GM13976 (cell line): ENCODE measurements at regions not wholly inside any gene's neighbourhood (a gene's known extent, or its start where the extent isn't known, plus 50 kb on each side); places are given as distances from the start of the nearest gene placed in this dataset.

Source experiments
- DNase-seq: peaks from one replicate; pipeline ENCODE4 v3.0.0; 2012; ENCODE audit warnings: low spot score
- in situ Hi-C: fragments of 300-500 bp; cut with MboI; formaldehyde crosslinking; loops from one replicate; pipeline ENCODE4 v1.12.0; 2022; ENCODE audit warnings: low sequenced_read_pairs, mixed read lengths, inconsistent platforms; ENCODE audit not compliant: unreplicated experiment
- TF ChIP-seq, protein P1 (sequence below): IDR thresholded peaks from 2 replicates; pipeline ENCODE4 v1.5.1; 2012; ENCODE audit warnings: borderline replicate concordance, mild to moderate bottlenecking; ENCODE audit not compliant: insufficient read depth; ENCODE audit errors: extremely low read depth, missing control alignments, control extremely low read depth

DNA sequence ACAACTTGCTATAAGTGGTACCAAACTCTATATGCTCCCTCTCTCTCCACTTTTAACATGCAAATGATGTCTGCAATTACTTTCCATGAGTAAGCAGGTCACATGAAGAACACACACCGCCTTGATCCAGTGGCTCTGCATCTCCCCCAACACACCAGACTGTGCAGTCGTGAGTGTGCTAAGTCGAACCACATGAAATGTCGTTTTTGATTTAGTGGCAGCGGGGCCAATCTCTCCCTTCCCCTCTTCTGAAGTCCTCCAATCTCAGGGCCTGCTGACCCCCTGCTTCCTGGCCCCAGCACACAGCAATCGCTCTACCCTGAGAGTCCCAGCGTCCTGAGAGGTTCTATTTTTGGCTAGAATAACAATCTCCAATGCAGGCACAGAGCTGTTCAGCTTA lies 312.5 kb downstream of the SHQ1 start:
- TF ChIP-seq, protein P1, sequence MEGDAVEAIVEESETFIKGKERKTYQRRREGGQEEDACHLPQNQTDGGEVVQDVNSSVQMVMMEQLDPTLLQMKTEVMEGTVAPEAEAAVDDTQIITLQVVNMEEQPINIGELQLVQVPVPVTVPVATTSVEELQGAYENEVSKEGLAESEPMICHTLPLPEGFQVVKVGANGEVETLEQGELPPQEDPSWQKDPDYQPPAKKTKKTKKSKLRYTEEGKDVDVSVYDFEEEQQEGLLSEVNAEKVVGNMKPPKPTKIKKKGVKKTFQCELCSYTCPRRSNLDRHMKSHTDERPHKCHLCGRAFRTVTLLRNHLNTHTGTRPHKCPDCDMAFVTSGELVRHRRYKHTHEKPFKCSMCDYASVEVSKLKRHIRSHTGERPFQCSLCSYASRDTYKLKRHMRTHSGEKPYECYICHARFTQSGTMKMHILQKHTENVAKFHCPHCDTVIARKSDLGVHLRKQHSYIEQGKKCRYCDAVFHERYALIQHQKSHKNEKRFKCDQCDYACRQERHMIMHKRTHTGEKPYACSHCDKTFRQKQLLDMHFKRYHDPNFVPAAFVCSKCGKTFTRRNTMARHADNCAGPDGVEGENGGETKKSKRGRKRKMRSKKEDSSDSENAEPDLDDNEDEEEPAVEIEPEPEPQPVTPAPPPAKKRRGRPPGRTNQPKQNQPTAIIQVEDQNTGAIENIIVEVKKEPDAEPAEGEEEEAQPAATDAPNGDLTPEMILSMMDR = no peak
- DNase-seq = peak; percentile 20
- in situ Hi-C loops = no loop called here

DNA sequence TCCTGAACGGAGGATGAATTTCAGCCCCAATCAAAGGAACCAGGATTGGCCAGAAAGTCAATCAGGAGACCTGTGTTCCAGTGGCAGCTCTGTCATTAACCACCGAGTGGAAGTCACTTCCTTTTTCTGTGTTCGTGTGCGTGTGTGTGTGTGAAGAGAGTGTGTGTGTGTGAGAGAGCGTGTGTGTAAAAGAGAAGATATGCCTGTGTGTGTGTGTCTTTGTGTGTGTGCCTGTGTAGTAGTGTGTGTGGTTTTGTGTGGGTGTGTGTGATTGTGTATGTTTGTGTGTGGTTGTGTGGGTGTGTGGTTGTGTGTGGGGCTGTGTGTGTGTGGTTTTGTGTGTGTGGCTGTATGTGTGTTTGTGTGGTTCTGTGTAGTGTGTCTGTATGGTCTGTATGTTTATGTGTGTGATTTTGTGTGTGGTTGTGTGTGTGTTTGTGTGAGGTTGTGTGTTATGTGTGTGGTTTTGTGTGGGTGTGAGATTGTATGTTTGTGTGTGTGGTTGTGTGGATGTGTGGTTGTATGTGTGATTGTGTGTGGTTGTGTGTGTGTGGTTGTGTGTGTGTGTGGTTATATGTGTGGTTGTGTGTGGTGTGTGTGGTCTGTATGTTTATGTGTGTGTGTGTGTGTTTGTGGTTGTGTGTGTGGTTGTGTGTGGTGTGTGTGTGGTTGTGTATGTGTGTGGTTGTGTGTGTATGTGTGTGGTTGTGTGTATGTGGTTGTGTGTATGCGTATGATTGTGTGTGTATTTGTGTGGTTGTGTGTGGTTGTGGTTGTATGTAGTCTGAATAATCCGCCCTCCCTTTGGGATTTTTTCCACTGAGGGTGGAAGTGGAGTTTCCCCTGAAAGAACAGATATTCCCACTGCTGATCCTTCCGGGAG lies 314.4 kb downstream of the SHQ1 start:
- DNase-seq = no peak
- TF ChIP-seq, protein P1 = no peak
- in situ Hi-C loops = no loop called here

DNA sequence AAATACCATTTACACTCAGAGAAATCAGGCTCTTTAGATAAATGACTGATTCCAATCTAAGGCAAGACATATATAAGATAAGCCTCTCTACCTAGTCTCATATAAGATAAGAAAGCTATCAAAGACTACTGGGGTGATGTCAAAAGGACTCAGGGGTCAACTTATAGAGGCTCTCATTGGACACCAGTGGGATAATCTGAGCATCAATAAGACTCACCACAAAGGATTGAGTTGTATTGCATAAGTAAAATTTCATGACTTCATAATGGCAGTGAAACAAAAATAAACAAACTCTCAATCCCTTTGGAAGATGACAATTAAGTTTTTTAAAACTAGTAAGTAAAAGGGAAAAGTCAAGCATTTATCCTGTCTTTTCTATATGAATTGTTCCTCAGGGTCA lies 317.8 kb downstream of the SHQ1 start:
- in situ Hi-C loops = no loop called here
- DNase-seq = no peak
- TF ChIP-seq, protein P1 = no peak

DNA sequence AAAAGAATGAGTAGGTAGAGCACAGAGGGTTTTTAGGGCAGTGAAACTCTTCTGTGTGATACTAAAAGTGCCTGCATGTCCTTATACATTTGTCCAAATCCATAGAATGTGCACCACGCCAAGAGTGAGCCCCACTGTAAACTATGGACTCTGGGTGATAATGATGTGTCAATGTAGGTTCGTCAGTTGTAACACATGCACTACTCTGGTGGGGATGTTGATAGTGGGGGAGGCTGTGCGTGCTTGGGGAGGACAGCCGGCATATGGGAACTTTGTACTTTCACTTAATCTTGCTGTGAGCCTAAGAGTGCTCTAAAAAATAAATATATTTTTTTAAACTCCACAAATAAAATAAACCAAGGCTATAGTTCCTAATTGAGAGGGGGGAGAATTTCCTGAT lies 319.2 kb downstream of the SHQ1 start:
- TF ChIP-seq, protein P1 = no peak
- no peak for DNase-seq
- in situ Hi-C loops = no loop called here

DNA sequence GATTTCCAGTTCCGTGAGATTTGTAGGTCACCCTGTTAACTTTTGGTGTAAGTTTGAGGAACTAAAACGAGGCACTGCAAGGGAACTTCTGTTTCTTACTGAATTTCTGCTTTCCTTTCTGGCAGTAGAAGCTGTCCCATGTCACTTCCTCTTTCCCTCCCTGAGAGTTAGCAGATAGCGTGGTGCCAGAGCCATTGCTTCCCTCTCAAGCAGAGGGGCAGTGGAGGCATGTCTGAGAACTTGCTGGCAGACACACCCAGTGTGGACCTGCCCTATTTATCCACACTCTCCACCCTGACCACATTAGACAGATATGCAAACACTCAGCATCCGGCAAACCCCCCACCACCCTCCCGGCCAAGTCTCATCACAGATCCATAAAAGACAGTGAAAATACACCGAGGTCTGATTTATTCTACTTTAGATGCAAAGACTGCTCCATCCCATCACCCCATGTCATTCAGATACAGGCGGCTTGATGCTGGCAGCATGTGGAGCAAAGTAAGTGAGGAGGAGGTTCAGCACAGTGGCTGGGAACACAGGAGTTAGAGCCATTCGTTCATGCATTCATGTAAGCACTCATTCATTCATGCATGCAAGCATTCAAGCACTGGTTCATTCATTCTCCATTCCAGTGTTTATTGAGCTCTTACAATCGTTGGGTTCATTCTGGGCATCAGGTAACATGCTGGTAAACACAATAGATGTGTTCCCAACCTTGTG lies 324.7 kb downstream of the SHQ1 start:
- DNase-seq = peak; percentile 50
- in situ Hi-C loops = no loop called here
- TF ChIP-seq, protein P1 = no peak

DNA sequence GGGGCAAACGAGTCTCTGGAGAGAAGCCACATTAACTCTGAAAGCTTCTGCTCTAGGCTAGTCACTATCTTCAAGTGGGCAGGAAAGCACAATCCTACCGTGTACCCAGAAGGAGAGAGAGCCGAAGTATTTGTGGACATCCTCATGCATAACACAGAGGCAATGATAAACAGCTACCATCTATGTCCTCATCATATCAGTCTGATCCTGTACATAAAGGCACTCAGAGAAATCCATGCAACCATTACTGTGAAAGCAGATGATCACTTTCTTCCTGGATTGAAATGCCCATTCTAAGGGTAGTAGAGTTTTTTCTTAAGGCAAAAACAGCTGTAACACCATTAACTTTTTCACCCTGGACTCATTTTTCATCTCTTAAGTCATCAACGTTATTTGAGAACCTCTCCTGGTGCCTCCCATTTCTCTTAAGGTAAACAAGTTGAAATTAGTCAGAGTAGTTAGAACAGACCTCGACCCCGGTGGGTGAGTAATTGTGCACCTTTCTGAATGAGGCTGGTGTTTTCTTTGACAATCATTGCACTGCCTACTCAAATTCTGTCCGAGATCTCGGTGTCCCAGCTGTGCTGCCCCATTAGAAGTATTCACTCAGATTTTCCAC lies 327.4 kb downstream of the SHQ1 start:
- DNase-seq = peak; percentile 39
- TF ChIP-seq, protein P1 = no peak
- in situ Hi-C loops = no loop called here
